ENCODE measurements at regions not wholly inside any gene's neighbourhood (a gene's known extent, or its start where the extent isn't known, plus 50 kb on each side); places are given as distances from the start of the nearest gene placed in this dataset.

DNA sequence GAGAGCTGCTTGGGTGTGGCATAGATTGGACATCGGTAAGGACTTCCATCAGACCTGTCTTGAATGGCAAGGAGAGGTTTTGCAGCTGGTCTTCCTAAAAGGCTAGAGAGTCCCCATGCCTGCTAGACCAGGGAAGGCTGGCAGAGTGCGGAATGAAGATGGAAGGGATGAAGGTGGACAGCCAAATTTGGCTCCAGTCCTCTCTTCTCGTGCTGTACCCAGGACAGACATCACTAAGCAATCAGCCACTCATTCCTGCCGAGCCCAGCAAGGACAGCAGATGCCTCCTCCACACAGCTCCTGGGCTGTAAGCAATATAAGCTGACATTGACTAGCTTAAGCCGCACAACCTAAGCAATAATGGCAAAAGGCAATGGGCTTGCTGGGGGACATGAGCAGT is 112.0 kb downstream of the OLFM1 start:
- FAIRE-seq (no peak), DNase-seq (ENCODE audit: extremely low read depth in 1 of 4, low spot score in 3 of 4) (no peak), ATAC-seq (no peak)
- H3K36me3 ChIP-seq (ENCODE audit: control insufficient read depth, insufficient read depth, low read length), result no peaks in the 10 kb centered on the region
- CTCF ChIA-PET (ENCODE audit: low intra/inter-chr PET ratio), result no interaction called here
- H3K9me3 ChIP-seq (replicated peaks; ENCODE audit: control insufficient read depth, insufficient read depth, low read depth, low read length), result no peaks in the 10 kb centered on the region
- in situ Hi-C loops (cut with MboI) (no loop called here), intact Hi-C loops (cut with micrococcal nuclease) (no loop called here)
- peaks cover 0 to 27% of the 10 kb centered on the region in 2 experiments; a peak in 2 of 5 replicates for H3K27me3 ChIP-seq (ENCODE audit: control insufficient read depth in 2 of 2, insufficient read depth in 2 of 2, low read length in 2 of 2)
- H3K27ac ChIP-seq (ENCODE audit: extremely low read depth, low read depth, low read length), result no peak overlapping the region
- H3K9ac ChIP-seq (ENCODE audit: insufficient read depth in 1 of 2, low read depth in 2 of 2, low read length in 2 of 2), result no peak overlapping the region
- no peaks in the 10 kb centered on the region for H4K20me1 ChIP-seq (replicated peaks; ENCODE audit: control insufficient read depth, insufficient read depth, low read length)
- no peaks in the 10 kb centered on the region for H3K4me1 ChIP-seq (replicated peaks in 1 of 2; ENCODE audit: control insufficient read depth in 2 of 2, insufficient read depth in 2 of 2, low read length in 2 of 2)
- POLR2A ChIA-PET, result no interaction called here
- WGBS (ENCODE audit: insufficient coverage, low coverage, missing lambda C conversion rate), result 0% methylated on average over 5 of the region's 5 CpGs
- no peaks in the 10 kb centered on the region for H3K79me2 ChIP-seq (ENCODE audit: control insufficient read depth, insufficient read depth, low read length)
- H2AFZ ChIP-seq (ENCODE audit: low read depth, low read length), result no peak overlapping the region
- TF ChIP-seq, protein P1, sequence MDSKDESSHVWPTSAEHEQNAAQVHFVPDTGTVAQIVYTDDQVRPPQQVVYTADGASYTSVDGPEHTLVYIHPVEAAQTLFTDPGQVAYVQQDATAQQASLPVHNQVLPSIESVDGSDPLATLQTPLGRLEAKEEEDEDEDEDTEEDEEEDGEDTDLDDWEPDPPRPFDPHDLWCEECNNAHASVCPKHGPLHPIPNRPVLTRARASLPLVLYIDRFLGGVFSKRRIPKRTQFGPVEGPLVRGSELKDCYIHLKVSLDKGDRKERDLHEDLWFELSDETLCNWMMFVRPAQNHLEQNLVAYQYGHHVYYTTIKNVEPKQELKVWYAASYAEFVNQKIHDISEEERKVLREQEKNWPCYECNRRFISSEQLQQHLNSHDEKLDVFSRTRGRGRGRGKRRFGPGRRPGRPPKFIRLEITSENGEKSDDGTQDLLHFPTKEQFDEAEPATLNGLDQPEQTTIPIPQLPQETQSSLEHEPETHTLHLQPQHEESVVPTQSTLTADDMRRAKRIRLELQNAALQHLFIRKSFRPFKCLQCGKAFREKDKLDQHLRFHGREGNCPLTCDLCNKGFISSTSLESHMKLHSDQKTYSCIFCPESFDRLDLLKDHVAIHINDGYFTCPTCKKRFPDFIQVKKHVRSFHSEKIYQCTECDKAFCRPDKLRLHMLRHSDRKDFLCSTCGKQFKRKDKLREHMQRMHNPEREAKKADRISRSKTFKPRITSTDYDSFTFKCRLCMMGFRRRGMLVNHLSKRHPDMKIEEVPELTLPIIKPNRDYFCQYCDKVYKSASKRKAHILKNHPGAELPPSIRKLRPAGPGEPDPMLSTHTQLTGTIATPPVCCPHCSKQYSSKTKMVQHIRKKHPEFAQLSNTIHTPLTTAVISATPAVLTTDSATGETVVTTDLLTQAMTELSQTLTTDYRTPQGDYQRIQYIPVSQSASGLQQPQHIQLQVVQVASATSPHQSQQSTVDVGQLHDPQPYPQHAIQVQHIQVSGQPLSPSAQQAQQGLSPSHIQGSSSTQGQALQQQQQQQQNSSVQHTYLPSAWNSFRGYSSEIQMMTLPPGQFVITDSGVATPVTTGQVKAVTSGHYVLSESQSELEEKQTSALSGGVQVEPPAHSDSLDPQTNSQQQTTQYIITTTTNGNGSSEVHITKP (IDR thresholded peaks at IDR 0.05; ENCODE audit: partially characterized antibody), result no peak
- no peak for TF ChIP-seq OTX1 (CRISPR knock-in tag; IDR thresholded peaks at IDR 0.05)
- no peak for TF ChIP-seq FOXK2 (conservative IDR thresholded peaks at IDR 0.05 in 1 of 2, IDR thresholded peaks at IDR 0.05 in 1 of 2; ENCODE audit: low read depth in 2 of 2)
- TF ChIP-seq NFRKB (IDR thresholded peaks at IDR 0.05; ENCODE audit: low read depth), result no peak
- TF ChIP-seq, protein P2, sequence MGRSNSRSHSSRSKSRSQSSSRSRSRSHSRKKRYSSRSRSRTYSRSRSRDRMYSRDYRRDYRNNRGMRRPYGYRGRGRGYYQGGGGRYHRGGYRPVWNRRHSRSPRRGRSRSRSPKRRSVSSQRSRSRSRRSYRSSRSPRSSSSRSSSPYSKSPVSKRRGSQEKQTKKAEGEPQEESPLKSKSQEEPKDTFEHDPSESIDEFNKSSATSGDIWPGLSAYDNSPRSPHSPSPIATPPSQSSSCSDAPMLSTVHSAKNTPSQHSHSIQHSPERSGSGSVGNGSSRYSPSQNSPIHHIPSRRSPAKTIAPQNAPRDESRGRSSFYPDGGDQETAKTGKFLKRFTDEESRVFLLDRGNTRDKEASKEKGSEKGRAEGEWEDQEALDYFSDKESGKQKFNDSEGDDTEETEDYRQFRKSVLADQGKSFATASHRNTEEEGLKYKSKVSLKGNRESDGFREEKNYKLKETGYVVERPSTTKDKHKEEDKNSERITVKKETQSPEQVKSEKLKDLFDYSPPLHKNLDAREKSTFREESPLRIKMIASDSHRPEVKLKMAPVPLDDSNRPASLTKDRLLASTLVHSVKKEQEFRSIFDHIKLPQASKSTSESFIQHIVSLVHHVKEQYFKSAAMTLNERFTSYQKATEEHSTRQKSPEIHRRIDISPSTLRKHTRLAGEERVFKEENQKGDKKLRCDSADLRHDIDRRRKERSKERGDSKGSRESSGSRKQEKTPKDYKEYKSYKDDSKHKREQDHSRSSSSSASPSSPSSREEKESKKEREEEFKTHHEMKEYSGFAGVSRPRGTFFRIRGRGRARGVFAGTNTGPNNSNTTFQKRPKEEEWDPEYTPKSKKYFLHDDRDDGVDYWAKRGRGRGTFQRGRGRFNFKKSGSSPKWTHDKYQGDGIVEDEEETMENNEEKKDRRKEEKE (IDR thresholded peaks at IDR 0.05; ENCODE audit: borderline replicate concordance in 1 of 2, control insufficient read depth in 1 of 2, low read depth in 2 of 2, low read length in 1 of 2), result no peak
- TF ChIP-seq SMARCA4 (IDR thresholded peaks at IDR 0.05), result no peak
- H3K4me2 ChIP-seq (ENCODE audit: insufficient read depth, low read length), result no peak overlapping the region
- H3K4me3 ChIP-seq, result no peak overlapping the region
- BruUV-seq (replicated peaks), result no TSS peak
- no peaks in the 10 kb centered on the region for H3K9me1 ChIP-seq (ENCODE audit: control insufficient read depth, insufficient read depth, low read length)

Data from K562 (cell line).